Endodermal cell (in vitro differentiated cells): ENCODE measurements at regions not wholly inside any gene's neighbourhood (a gene's known extent, or its start where the extent isn't known, plus 50 kb on each side); places are given as distances from the start of the nearest gene placed in this dataset.

Experiments used
- DNase-seq: peaks from one replicate; pipeline ENCODE4 v3.0.0-alpha.2; 2017
- H3K27ac ChIP-seq: 2 replicates; pipeline ENCODE4 v1.5.1; 2013; ENCODE audit warnings: mild to moderate bottlenecking, low read depth, low read length, moderate library complexity
- H3K27me3 ChIP-seq: 2 replicates; pipeline ENCODE4 v1.6.1; 2013; ENCODE audit warnings: mild to moderate bottlenecking, low read length, moderate library complexity; ENCODE audit not compliant: insufficient read depth, control insufficient read depth, poor library complexity, severe bottlenecking
- H3K36me3 ChIP-seq: 2 replicates; pipeline ENCODE4 v1.7.0; 2013; ENCODE audit warnings: mild to moderate bottlenecking, low read length, moderate library complexity; ENCODE audit not compliant: control insufficient read depth, insufficient read depth
- H3K4me1 ChIP-seq: one replicate; pipeline ENCODE4 v1.7.0; 2013; ENCODE audit warnings: low read length; ENCODE audit not compliant: control insufficient read depth, insufficient read depth
- H3K4me3 ChIP-seq: 2 replicates; pipeline ENCODE4 v1.5.1; 2013; ENCODE audit warnings: mild to moderate bottlenecking, low read length, moderate library complexity
- H3K9ac ChIP-seq: 2 replicates; pipeline ENCODE4 v1.6.1; 2013; ENCODE audit warnings: mild to moderate bottlenecking, low read length, moderate library complexity; ENCODE audit not compliant: poor library complexity, severe bottlenecking; ENCODE audit errors: extremely low read depth
- H3K9me3 ChIP-seq: 2 replicates; pipeline ENCODE4 v1.6.1; 2013; ENCODE audit warnings: mild to moderate bottlenecking, low read length, moderate library complexity; ENCODE audit not compliant: control insufficient read depth
- H3K27ac Mint-ChIP-seq: 2 replicates; pipeline ENCODE4 v1.8.0; 2020; ENCODE audit warnings: mixed read lengths
- H3K27me3 Mint-ChIP-seq: 2 replicates; pipeline ENCODE4 v1.8.0; 2021; ENCODE audit warnings: mild to moderate bottlenecking, mixed read lengths; ENCODE audit not compliant: insufficient read depth
- H3K36me3 Mint-ChIP-seq: 2 replicates; pipeline ENCODE4 v1.8.0; 2020; ENCODE audit warnings: low read depth, mixed read lengths
- H3K4me1 Mint-ChIP-seq: 2 replicates; pipeline ENCODE4 v1.8.0; 2020; ENCODE audit warnings: mixed read lengths
- H3K4me3 Mint-ChIP-seq: 2 replicates; pipeline ENCODE4 v1.8.0; 2020; ENCODE audit warnings: mild to moderate bottlenecking, moderate library complexity, mixed read lengths
- H3K9me3 Mint-ChIP-seq: 2 replicates; pipeline ENCODE4 v1.8.0; 2020; ENCODE audit warnings: mild to moderate bottlenecking, mixed read lengths
- WGBS, 2 experiments: methylation state at CpG; one replicate each; pipeline versions ENCODE4 v1.1.5 to v1.1.7; 2013; ENCODE audit warnings: missing lambda C conversion rate in 2 of 2, mixed read lengths in 1 of 2; ENCODE audit not compliant: insufficient coverage in 1 of 2, insufficient read length in 1 of 2; 5-methylcytosine and 5-hydroxymethylcytosine counted together
- TF ChIP-seq, protein P1 (sequence below): fragments of 200-600 bp; sonication (generic); conservative IDR thresholded peaks from 2 replicates; pipeline ENCODE4 v1.5.0; 2021; ENCODE audit warnings: antibody characterized with exemption, mild to moderate bottlenecking

DNA sequence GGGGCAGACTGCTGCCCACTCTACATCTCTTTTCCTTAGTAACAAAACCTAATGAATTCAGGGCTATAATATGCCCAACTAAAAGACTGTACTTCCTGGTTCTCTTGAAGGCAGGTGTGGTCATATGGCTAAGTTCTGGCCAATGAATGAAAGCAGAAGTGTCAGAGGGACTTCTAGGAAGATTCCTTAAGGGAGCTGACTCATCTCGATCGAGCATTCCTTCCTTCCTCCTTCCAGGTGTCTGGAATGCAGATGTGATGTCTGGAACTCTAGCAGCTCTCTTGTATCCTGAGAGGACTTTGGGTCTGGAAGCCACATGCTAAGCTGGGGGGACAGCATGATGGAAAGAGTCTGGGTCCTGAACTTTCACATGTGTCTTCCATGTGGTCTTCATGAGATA is 116.2 kb upstream of the STX18 start:
- no peak for DNase-seq
- no peak overlapping the region for H3K27ac Mint-ChIP-seq
- H3K27me3 ChIP-seq, result no peaks in the 10 kb centered on the region
- H3K36me3 ChIP-seq, result no peaks in the 10 kb centered on the region
- TF ChIP-seq, protein P1, sequence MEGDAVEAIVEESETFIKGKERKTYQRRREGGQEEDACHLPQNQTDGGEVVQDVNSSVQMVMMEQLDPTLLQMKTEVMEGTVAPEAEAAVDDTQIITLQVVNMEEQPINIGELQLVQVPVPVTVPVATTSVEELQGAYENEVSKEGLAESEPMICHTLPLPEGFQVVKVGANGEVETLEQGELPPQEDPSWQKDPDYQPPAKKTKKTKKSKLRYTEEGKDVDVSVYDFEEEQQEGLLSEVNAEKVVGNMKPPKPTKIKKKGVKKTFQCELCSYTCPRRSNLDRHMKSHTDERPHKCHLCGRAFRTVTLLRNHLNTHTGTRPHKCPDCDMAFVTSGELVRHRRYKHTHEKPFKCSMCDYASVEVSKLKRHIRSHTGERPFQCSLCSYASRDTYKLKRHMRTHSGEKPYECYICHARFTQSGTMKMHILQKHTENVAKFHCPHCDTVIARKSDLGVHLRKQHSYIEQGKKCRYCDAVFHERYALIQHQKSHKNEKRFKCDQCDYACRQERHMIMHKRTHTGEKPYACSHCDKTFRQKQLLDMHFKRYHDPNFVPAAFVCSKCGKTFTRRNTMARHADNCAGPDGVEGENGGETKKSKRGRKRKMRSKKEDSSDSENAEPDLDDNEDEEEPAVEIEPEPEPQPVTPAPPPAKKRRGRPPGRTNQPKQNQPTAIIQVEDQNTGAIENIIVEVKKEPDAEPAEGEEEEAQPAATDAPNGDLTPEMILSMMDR, result no peak
- H3K4me3 Mint-ChIP-seq, result no peak overlapping the region
- 93% methylated on average over 2 of the region's 2 CpGs; no CpG with 5 or more reads in 1 of the 2 experiments for WGBS, 2 experiments
- no peaks in the 10 kb centered on the region for H3K4me1 ChIP-seq
- peaks cover 28% of the 10 kb centered on the region for H3K27me3 Mint-ChIP-seq
- H3K9me3 Mint-ChIP-seq, result peaks cover 5% of the 10 kb centered on the region
- H3K4me1 Mint-ChIP-seq, result no peaks in the 10 kb centered on the region
- no peak overlapping the region for H3K27ac ChIP-seq
- no peaks in the 10 kb centered on the region for H3K9me3 ChIP-seq
- no peak overlapping the region for H3K9ac ChIP-seq
- H3K4me3 ChIP-seq, result no peak overlapping the region
- peaks cover 7% of the 10 kb centered on the region for H3K36me3 Mint-ChIP-seq

DNA sequence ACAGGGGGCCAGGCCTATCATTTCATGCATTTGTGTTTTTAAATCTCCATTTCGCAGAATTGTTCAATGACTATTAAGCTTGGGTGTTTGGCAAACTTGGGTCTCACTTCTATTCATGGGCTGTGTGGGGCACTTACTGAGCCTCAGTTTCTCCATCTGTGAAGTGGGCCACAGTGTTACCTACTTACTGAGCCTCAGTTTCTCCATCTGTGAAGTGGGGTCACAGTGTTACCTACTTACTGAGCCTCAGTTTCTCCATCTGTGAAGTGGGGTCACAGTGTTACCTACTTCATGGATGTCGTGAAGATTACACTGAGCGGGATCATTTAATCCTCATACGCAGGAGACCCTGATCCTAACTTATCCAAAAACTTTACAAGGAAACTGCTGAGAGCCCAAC is 115.1 kb upstream of the STX18 start:
- H3K4me1 ChIP-seq, result no peaks in the 10 kb centered on the region
- Mint-ChIP-seq H3K36me3 (peaks cover 5% of the 10 kb centered on the region), H3K27me3 (peaks cover 22% of the 10 kb centered on the region), H3K27ac (no peak overlapping the region), H3K9me3 (peaks cover 5% of the 10 kb centered on the region), H3K4me1 (peaks cover 4% of the 10 kb centered on the region), H3K4me3 (no peak overlapping the region)
- WGBS, 2 experiments, result 93 to 96% methylated on average over 3 to 4 of the region's 4 CpGs
- H3K4me3 ChIP-seq, result no peak overlapping the region
- no peaks in the 10 kb centered on the region for H3K9me3 ChIP-seq
- H3K27ac ChIP-seq, result no peak overlapping the region
- DNase-seq, result no peak
- TF ChIP-seq, protein P1, result no peak
- no peaks in the 10 kb centered on the region for H3K36me3 ChIP-seq
- no peak overlapping the region for H3K9ac ChIP-seq
- no peaks in the 10 kb centered on the region for H3K27me3 ChIP-seq

DNA sequence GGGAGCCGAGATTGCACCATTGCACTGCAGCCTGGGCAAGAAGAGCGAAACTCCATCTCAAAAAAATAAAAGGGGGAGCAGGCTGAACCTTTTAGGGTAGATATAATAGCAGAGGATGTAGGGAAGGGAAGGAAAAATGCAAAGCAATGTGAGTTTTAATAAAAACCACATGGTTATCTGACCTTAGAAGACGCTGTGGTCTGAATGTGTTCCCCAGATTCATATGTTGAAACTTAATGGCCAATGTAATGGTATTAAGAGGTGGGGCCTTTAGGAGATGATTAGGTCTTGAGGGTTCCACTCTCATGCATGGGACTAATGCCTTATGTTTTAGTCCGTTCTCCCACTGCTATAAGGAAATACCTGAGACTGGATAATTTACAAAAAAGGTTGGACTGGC is 114.1 kb upstream of the STX18 start:
- Histone ChIP-seq H3K36me3 (no peaks in the 10 kb centered on the region), H3K4me3 (no peak overlapping the region), H3K9ac (no peak overlapping the region), H3K4me1 (no peaks in the 10 kb centered on the region), H3K9me3 (no peaks in the 10 kb centered on the region), H3K27ac (no peak overlapping the region), H3K27me3 (no peaks in the 10 kb centered on the region)
- no peak overlapping the region for H3K27ac Mint-ChIP-seq
- TF ChIP-seq, protein P1, result no peak
- 93 to 95% methylated on average over 3 to 4 of the region's 4 CpGs for WGBS, 2 experiments
- H3K4me3 Mint-ChIP-seq, result no peak overlapping the region
- peaks cover 23% of the 10 kb centered on the region for H3K27me3 Mint-ChIP-seq
- H3K36me3 Mint-ChIP-seq, result peaks cover 5% of the 10 kb centered on the region
- H3K4me1 Mint-ChIP-seq, result peaks cover 4% of the 10 kb centered on the region
- peaks cover 5% of the 10 kb centered on the region for H3K9me3 Mint-ChIP-seq
- no peak for DNase-seq
